SK-N-SH (cell line): ENCODE measurements at regions not wholly inside any gene's neighbourhood (a gene's known extent, or its start where the extent isn't known, plus 50 kb on each side); places are given as distances from the start of the nearest gene placed in this dataset.

Experiments used
- CTCF ChIP-seq: fragments of 200-600 bp; sonication (generic); IDR thresholded peaks from 2 replicates; pipeline ENCODE4 v1.6.1; 2017; ENCODE audit warnings: antibody characterized with exemption, mild to moderate bottlenecking, moderate library complexity
- RAD21 ChIP-seq: IDR thresholded peaks from 2 replicates; pipeline ENCODE4 v1.6.1; 2012; ENCODE audit warnings: mild to moderate bottlenecking, low read length
- ZBTB33 ChIP-seq: IDR thresholded peaks from 2 replicates; pipeline ENCODE4 v1.4.0; 2012; ENCODE audit warnings: low read depth, borderline replicate concordance
- TF ChIP-seq, protein P1 (sequence below): IDR thresholded peaks from 2 replicates; pipeline ENCODE4; 2012
- TF ChIP-seq, protein P2 (sequence below): fragments of 150-350 bp; IDR thresholded peaks from 2 replicates; pipeline ENCODE4 v1.6.1; 2017; ENCODE audit warnings: antibody characterized with exemption, low read length, low read depth, borderline replicate concordance

DNA sequence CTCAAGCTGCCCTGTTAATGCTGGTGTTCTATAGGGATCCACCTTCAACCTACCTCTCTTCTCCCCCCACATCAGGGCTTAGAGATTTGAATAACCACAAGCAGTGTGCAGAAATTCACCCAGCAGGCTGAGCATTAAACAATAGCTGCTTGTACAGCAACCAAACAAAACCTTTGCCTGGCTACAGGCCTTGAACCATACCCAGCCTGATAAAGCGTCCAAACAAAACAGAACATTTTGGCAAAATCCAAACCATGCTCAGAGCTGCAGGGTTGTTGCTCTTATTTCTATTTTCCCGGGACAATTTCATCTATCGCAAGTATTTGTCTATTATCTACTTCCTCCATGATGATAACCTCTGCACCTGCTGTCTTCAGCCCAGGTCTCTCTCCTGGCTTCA, 142.3 kb downstream of the UNC5CL start:
- TF ChIP-seq RAD21, result no peak
- TF ChIP-seq ZBTB33, result no peak
- no peak for TF ChIP-seq CTCF
- TF ChIP-seq, protein P1, sequence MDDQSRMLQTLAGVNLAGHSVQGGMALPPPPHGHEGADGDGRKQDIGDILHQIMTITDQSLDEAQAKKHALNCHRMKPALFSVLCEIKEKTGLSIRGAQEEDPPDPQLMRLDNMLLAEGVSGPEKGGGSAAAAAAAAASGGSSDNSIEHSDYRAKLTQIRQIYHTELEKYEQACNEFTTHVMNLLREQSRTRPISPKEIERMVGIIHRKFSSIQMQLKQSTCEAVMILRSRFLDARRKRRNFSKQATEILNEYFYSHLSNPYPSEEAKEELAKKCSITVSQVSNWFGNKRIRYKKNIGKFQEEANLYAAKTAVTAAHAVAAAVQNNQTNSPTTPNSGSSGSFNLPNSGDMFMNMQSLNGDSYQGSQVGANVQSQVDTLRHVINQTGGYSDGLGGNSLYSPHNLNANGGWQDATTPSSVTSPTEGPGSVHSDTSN, result no peak
- TF ChIP-seq, protein P2, sequence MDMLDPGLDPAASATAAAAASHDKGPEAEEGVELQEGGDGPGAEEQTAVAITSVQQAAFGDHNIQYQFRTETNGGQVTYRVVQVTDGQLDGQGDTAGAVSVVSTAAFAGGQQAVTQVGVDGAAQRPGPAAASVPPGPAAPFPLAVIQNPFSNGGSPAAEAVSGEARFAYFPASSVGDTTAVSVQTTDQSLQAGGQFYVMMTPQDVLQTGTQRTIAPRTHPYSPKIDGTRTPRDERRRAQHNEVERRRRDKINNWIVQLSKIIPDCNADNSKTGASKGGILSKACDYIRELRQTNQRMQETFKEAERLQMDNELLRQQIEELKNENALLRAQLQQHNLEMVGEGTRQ, result no peak
